KMS-11 (cell line): ENCODE measurements at regions not wholly inside any gene's neighbourhood (a gene's known extent, or its start where the extent isn't known, plus 50 kb on each side); places are given as distances from the start of the nearest gene placed in this dataset.

Experiments
- H2AFZ ChIP-seq: fragments of 200-600 bp; sonication (generic); 2 replicates; pipeline ENCODE4 v1.6.1; 2016; ENCODE audit warnings: antibody characterized with exemption, mixed run types, low read depth
- H3K27ac ChIP-seq: fragments of 200-600 bp; sonication (generic); 2 replicates; pipeline ENCODE4 v1.6.1; 2016; ENCODE audit warnings: mild to moderate bottlenecking, mixed run types
- H3K27me3 ChIP-seq: fragments of 200-600 bp; sonication (generic); 2 replicates; pipeline ENCODE4 v1.6.1; 2017; ENCODE audit warnings: mild to moderate bottlenecking, low read depth, mixed run types, moderate library complexity; ENCODE audit not compliant: insufficient read depth
- H3K36me3 ChIP-seq: fragments of 200-600 bp; sonication (generic); 2 replicates; pipeline ENCODE4 v1.6.1; 2017; ENCODE audit warnings: mild to moderate bottlenecking, mixed run types; ENCODE audit not compliant: insufficient read depth
- H3K4me1 ChIP-seq: fragments of 200-600 bp; sonication (generic); 2 replicates; pipeline ENCODE4 v1.6.1; 2016; ENCODE audit warnings: mild to moderate bottlenecking, low read depth, mixed run types; ENCODE audit not compliant: poor library complexity, severe bottlenecking
- H3K4me2 ChIP-seq: fragments of 200-600 bp; sonication (generic); 2 replicates; pipeline ENCODE4 v1.7.0; 2016; ENCODE audit warnings: mild to moderate bottlenecking, mixed run types
- H3K4me3 ChIP-seq: fragments of 200-600 bp; sonication (generic); IDR thresholded peaks from 2 replicates; pipeline ENCODE4 v1.6.1; 2017; ENCODE audit warnings: low read depth, low read length, mixed read lengths; ENCODE audit not compliant: insufficient read depth
- H3K79me2 ChIP-seq: fragments of 200-600 bp; sonication (generic); 2 replicates; pipeline ENCODE4 v1.6.1; 2016; ENCODE audit warnings: low read depth, mixed run types; ENCODE audit not compliant: insufficient read depth
- H3K9ac ChIP-seq: fragments of 200-600 bp; sonication (generic); 2 replicates; pipeline ENCODE4 v1.6.1; 2016; ENCODE audit warnings: mild to moderate bottlenecking, mixed run types
- H4K20me1 ChIP-seq: fragments of 200-600 bp; sonication (generic); 2 replicates; pipeline ENCODE4 v1.6.1; 2016; ENCODE audit warnings: mild to moderate bottlenecking, mixed run types; ENCODE audit not compliant: insufficient read depth
- TF ChIP-seq, protein P1 (sequence below): fragments of 200-600 bp; sonication (generic); conservative IDR thresholded peaks from 2 replicates; pipeline ENCODE4 v1.6.1; 2017; ENCODE audit warnings: low read depth, mild to moderate bottlenecking, antibody characterized with exemption, low read length, moderate library complexity, mixed read lengths

GRCh38 chr9:30915451-30915850 lies 1469.0 kb upstream of the ACO1 start:
- H3K27me3 ChIP-seq: no peaks in the 10 kb centered on the region
- no peak overlapping the region for H3K4me3 ChIP-seq

DNA sequence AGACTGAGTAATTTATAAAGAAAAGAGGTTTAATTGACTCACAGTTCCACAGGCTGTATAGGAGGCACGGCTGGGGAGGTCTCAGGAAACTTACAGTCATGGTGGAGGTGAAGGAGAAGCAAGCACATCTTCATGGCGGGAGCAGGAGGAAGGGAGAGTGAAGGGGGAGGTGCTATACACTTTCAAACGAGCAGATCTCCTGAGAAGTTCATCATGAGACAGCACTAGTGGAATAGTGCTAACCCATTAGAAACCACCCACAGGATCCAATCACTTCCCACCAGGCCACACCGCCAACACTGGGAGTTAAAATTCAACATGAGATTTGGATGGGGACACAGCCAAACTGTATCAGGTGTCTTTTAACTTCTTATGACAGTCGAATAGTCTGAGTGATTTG lies 1459.3 kb upstream of the ACO1 start:
- TF ChIP-seq, protein P1, sequence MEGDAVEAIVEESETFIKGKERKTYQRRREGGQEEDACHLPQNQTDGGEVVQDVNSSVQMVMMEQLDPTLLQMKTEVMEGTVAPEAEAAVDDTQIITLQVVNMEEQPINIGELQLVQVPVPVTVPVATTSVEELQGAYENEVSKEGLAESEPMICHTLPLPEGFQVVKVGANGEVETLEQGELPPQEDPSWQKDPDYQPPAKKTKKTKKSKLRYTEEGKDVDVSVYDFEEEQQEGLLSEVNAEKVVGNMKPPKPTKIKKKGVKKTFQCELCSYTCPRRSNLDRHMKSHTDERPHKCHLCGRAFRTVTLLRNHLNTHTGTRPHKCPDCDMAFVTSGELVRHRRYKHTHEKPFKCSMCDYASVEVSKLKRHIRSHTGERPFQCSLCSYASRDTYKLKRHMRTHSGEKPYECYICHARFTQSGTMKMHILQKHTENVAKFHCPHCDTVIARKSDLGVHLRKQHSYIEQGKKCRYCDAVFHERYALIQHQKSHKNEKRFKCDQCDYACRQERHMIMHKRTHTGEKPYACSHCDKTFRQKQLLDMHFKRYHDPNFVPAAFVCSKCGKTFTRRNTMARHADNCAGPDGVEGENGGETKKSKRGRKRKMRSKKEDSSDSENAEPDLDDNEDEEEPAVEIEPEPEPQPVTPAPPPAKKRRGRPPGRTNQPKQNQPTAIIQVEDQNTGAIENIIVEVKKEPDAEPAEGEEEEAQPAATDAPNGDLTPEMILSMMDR: no peak

More at GRCh38 chr9:30915451-30915850, 1469.0 kb upstream of the ACO1 start:
- no peak overlapping the region for H3K4me2 ChIP-seq
- no peak overlapping the region for H3K27ac ChIP-seq
- no peak overlapping the region for H2AFZ ChIP-seq
- H4K20me1 ChIP-seq: no peaks in the 10 kb centered on the region
- TF ChIP-seq, protein P1: no peak
- H3K4me1 ChIP-seq: no peaks in the 10 kb centered on the region
- no peaks in the 10 kb centered on the region for H3K79me2 ChIP-seq
- H3K36me3 ChIP-seq: no peaks in the 10 kb centered on the region
- H3K9ac ChIP-seq: no peak overlapping the region

DNA sequence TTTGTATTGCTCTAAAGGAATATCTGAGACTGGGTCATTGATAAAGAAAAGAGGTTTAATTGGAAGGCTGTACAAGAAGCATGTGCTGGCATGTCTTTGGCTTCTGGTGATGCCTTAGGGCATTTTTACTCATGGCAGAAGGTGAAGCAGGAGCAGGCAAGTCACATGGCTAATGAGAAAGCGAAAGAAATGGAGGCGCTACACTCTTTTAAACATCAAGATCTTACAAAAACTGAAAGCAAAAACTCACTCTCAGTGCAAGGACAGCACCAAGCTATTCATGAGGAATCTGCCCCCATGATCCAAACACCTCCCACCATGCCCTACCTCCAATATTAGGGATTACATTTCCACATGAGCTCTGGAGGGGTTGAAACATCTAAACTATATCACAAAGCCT lies 1458.8 kb upstream of the ACO1 start:
- no peaks in the 10 kb centered on the region for H4K20me1 ChIP-seq
- no peaks in the 10 kb centered on the region for H3K79me2 ChIP-seq
- H3K4me1 ChIP-seq: peaks cover 7% of the 10 kb centered on the region
- H2AFZ ChIP-seq: no peak overlapping the region
- no peak overlapping the region for H3K9ac ChIP-seq
- H3K4me3 ChIP-seq: no peak overlapping the region
- H3K4me2 ChIP-seq: no peak overlapping the region
- no peaks in the 10 kb centered on the region for H3K27me3 ChIP-seq
- no peak overlapping the region for H3K27ac ChIP-seq
- no peaks in the 10 kb centered on the region for H3K36me3 ChIP-seq
- TF ChIP-seq, protein P1: no peak

More for the DNA sequence above, 1459.3 kb upstream of the ACO1 start:
- H3K27ac ChIP-seq: no peak overlapping the region
- no peak overlapping the region for H3K4me3 ChIP-seq
- no peaks in the 10 kb centered on the region for H3K27me3 ChIP-seq
- H3K9ac ChIP-seq: no peak overlapping the region
- no peaks in the 10 kb centered on the region for H4K20me1 ChIP-seq
- no peak overlapping the region for H3K4me2 ChIP-seq
- no peaks in the 10 kb centered on the region for H3K36me3 ChIP-seq
- H3K79me2 ChIP-seq: no peaks in the 10 kb centered on the region
- H3K4me1 ChIP-seq: peaks cover 7% of the 10 kb centered on the region
- H2AFZ ChIP-seq: no peak overlapping the region

- H3K4me3 ChIP-seq: no peak overlapping the region
- H2AFZ ChIP-seq: no peak overlapping the region
- H3K79me2 ChIP-seq: no peaks in the 10 kb centered on the region
Measured at GRCh38 chr9:30928045-30928444, 1456.4 kb upstream of the ACO1 start.

More at GRCh38 chr9:30928045-30928444, 1456.4 kb upstream of the ACO1 start:
- TF ChIP-seq, protein P1: no peak
- Histone ChIP-seq H4K20me1 (no peaks in the 10 kb centered on the region), H3K9ac (no peak overlapping the region), H3K4me1 (peaks cover 7% of the 10 kb centered on the region), H3K4me2 (no peak overlapping the region), H3K36me3 (no peaks in the 10 kb centered on the region), H3K27ac (no peak overlapping the region), H3K27me3 (no peaks in the 10 kb centered on the region)
